Pancreas (tissue), 10 donors: ENCODE measurements at regions not wholly inside any gene's neighbourhood (a gene's known extent, or its start where the extent isn't known, plus 50 kb on each side); places are given as distances from the start of the nearest gene placed in this dataset.
A peak's percentile ranks its signal among the peaks of the same experiment; 100 is the strongest.

Experiments used
- ATAC-seq, 4 donors: fragments of 200-7000 bp; cut with Tn5 transposase; one replicate each; pipeline versions ENCODE4 v1.8.0 to v1.9.1; 2020; ENCODE audit warnings: mild to moderate bottlenecking in 4 of 4, moderate library complexity in 4 of 4
- DNase-seq, 6 donors: peaks; one replicate each; pipeline ENCODE4 v3.0.0-alpha.2; 2020
- FAIRE-seq: peaks from 2 replicates; lab custom pipeline; 2012; peaks lifted over from hg19 to GRCh38; lab: Jason Lieb, UNC
- H3K27ac ChIP-seq, 4 donors: fragments of 200-600 bp; sonication (generic); 1 replicate in 3 of 4; 2 replicates in 1 of 4; pipeline versions ENCODE4 v1.5.0 to v1.8.0; 2020
- H3K27me3 ChIP-seq, 4 donors: fragments of 200-600 bp; one replicate each; pipeline ENCODE4 v1.8.0; 2021
- H3K36me3 ChIP-seq, 3 donors: fragments of 200-600 bp; sonication (generic) in 1 of 3; one replicate each; pipeline versions ENCODE4 v1.5.0 to v1.8.0; 2020 to 2021
- H3K4me1 ChIP-seq, 3 donors: fragments of 200-600 bp; one replicate each; pipeline ENCODE4 v1.8.0; 2021
- H3K4me3 ChIP-seq, 4 donors: fragments of 200-600 bp; sonication (generic) in 2 of 4; one replicate each; pipeline versions ENCODE4 v1.5.0 to v1.8.0; 2020 to 2021
- H3K9me3 ChIP-seq, 4 donors: fragments of 200-600 bp; one replicate each; pipeline ENCODE4 v1.8.0; 2021
- CTCF ChIP-seq, 4 donors: fragments of 200-600 bp; sonication (generic) in 3 of 4; IDR thresholded peaks; one replicate each; pipeline versions ENCODE4 v1.5.0 to v1.8.0; 2021; ENCODE audit warnings: antibody characterized with exemption in 4 of 4
- WGBS, 2 donors: extraction: QIAGEN DNeasy Blood & Tissue Kit; methylation state at CpG; one replicate each; pipeline ENCODE4 v1.1.7; 2013; 5-methylcytosine and 5-hydroxymethylcytosine counted together
- intact Hi-C, 3 donors: fragments of 100-400 bp; cut with DNase I; formaldehyde crosslinking; loops; one replicate each; pipeline versions ENCODE4 v1.11.1 to v1.14.2; 2022
- donor health status: healthy with polysubstance abuse.
- donor health status: DM: no; HTN: no; CAD: no; lungs with moderate emphysema.
- donor health status: DM: no; HTN: no; CAD: no.
- donor health status: control.
- donor health status: control.
- donor health status: Bipolar disorder and iron deficiency.
- donor health status: DM: yes; HTN: yes; CAD: no.
- donor health status: DM: no; HTN: no; CAD: no.
- donor health status: DM: no; HTN: no; CAD: no.
- donor health status: DM: yes; HTN: yes; CAD: no.

- FAIRE-seq (no peak), ATAC-seq (no peak), DNase-seq (no peak)
- no peak overlapping the region for H3K27ac ChIP-seq
- no peak for TF ChIP-seq CTCF (IDR thresholded peaks at IDR 0.05)
- H3K9me3 ChIP-seq, result no peaks in the 10 kb centered on the region
- H3K4me1 ChIP-seq, result no peaks in the 10 kb centered on the region
- intact Hi-C loops, result no loop called here
- H3K36me3 ChIP-seq, result no peaks in the 10 kb centered on the region
- WGBS, 2 donors, result 79 to 86% methylated on average over 3 of the region's 3 CpGs
- no peak overlapping the region for H3K4me3 ChIP-seq
- no peaks in the 10 kb centered on the region for H3K27me3 ChIP-seq
Measured at GRCh38 chr4:144442713-144443112, 203.2 kb upstream of the HHIP start.

- no peaks in the 10 kb centered on the region for H3K9me3 ChIP-seq
- H3K4me1 ChIP-seq, result no peaks in the 10 kb centered on the region
- TF ChIP-seq CTCF (IDR thresholded peaks at IDR 0.05), result no peak
- no peaks in the 10 kb centered on the region for H3K27me3 ChIP-seq
- FAIRE-seq, result no peak
- no peak for ATAC-seq
- intact Hi-C loops, result no loop called here
- peak in 1 of 6 donors; percentile 26 for DNase-seq
- 77 to 83% methylated on average over 10 of the region's 10 CpGs for WGBS, 2 donors
- no peaks in the 10 kb centered on the region for H3K36me3 ChIP-seq
- no peak overlapping the region for H3K4me3 ChIP-seq
- H3K27ac ChIP-seq, result no peak overlapping the region
Measured at GRCh38 chr4:144449611-144450010, 196.3 kb upstream of the HHIP start.

- no peak for TF ChIP-seq CTCF (IDR thresholded peaks at IDR 0.05)
- H3K27me3 ChIP-seq, result no peaks in the 10 kb centered on the region
- no peaks in the 10 kb centered on the region for H3K4me1 ChIP-seq
- FAIRE-seq (no peak), DNase-seq (no peak), ATAC-seq (no peak)
- no peaks in the 10 kb centered on the region for H3K36me3 ChIP-seq
- no peak overlapping the region for H3K4me3 ChIP-seq
- intact Hi-C loops, result no loop called here
- 59 to 61% methylated on average over 2 of the region's 2 CpGs for WGBS, 2 donors
- H3K9me3 ChIP-seq, result no peaks in the 10 kb centered on the region
- no peak overlapping the region for H3K27ac ChIP-seq
Measured at GRCh38 chr4:144450526-144450925, 195.4 kb upstream of the HHIP start.

- WGBS, 2 donors, result 54 to 56% methylated on average over 3 of the region's 3 CpGs
- FAIRE-seq, result no peak
- Histone ChIP-seq H3K4me1 (no peaks in the 10 kb centered on the region), H3K27me3 (no peaks in the 10 kb centered on the region), H3K9me3 (no peaks in the 10 kb centered on the region), H3K36me3 (no peaks in the 10 kb centered on the region), H3K4me3 (no peak overlapping the region), H3K27ac (no peak overlapping the region)
- no peak for TF ChIP-seq CTCF (IDR thresholded peaks at IDR 0.05)
- no peak for ATAC-seq
- no peak for DNase-seq
- intact Hi-C loops, result no loop called here
Measured at GRCh38 chr4:144451766-144452450, 194.0 kb upstream of the HHIP start.

GRCh38 chr4:144456196-144456595, 189.8 kb upstream of the HHIP start:
- ATAC-seq (no peak), FAIRE-seq (no peak), DNase-seq (no peak)
- intact Hi-C loops, result no loop called here
- TF ChIP-seq CTCF (IDR thresholded peaks at IDR 0.05), result no peak
- H3K4me1 ChIP-seq, result no peaks in the 10 kb centered on the region
- WGBS, 2 donors, result 66 to 67% methylated on average over 2 of the region's 2 CpGs
- H3K27ac ChIP-seq, result no peak overlapping the region
- H3K4me3 ChIP-seq, result no peak overlapping the region
- H3K36me3 ChIP-seq, result no peaks in the 10 kb centered on the region
- no peaks in the 10 kb centered on the region for H3K27me3 ChIP-seq
- no peaks in the 10 kb centered on the region for H3K9me3 ChIP-seq
